AG04449 (cell line): ENCODE measurements at regions not wholly inside any gene's neighbourhood (a gene's known extent, or its start where the extent isn't known, plus 50 kb on each side); places are given as distances from the start of the nearest gene placed in this dataset.

Experiments
- CTCF ChIA-PET: fragments of 350-600 bp; formaldehyde crosslinking; extraction: SDS; loops from one replicate; lab custom pipeline; 2021; ENCODE audit warnings: antibody characterized with exemption; lab: Yijun Ruan, JAX
- POLR2A ChIA-PET: fragments of 400-600, 350-600 bp; formaldehyde crosslinking; extraction: SDS; loops from one replicate; lab custom pipeline; 2020; ENCODE audit warnings: antibody characterized with exemption, inconsistent platforms; lab: Yijun Ruan, JAX
- DNase-seq: peaks from one replicate; pipeline ENCODE4 v3.0.0-alpha.2; 2010; ENCODE audit warnings: low read depth, low spot score
- H3K4me3 ChIP-seq: 2 replicates; pipeline ENCODE4 v1.5.1; 2011; ENCODE audit warnings: low read depth, mild to moderate bottlenecking, control low read depth, low read length
- CTCF ChIP-seq: IDR thresholded peaks from one replicate; pipeline ENCODE4 v1.5.1; 2011; ENCODE audit warnings: mild to moderate bottlenecking, moderate library complexity, low read length, control low read depth, inconsistent platforms; ENCODE audit not compliant: insufficient read depth; ENCODE audit errors: missing control alignments

GRCh38 chr2:19460761-19461160 is 102.3 kb upstream of the OSR1 start:
- no peak for DNase-seq
- H3K4me3 ChIP-seq: no peak overlapping the region
- POLR2A ChIA-PET: no interaction called here
- no peak for TF ChIP-seq CTCF
- CTCF ChIA-PET: no interaction called here

- ChIA-PET POLR2A (no interaction called here), CTCF (no interaction called here)
- DNase-seq: no peak
- no peak for TF ChIP-seq CTCF
- no peak overlapping the region for H3K4me3 ChIP-seq
Observed at GRCh38 chr2:19458427-19459003, 100.1 kb upstream of the OSR1 start.

GRCh38 chr2:19457809-19458208 is 99.4 kb upstream of the OSR1 start:
- ChIA-PET POLR2A (no interaction called here), CTCF (interaction anchor here (1.1 kb wide), 1 partner anchor 11 kb away, joined by 3 read pairs; no protein-coding TSS in a partner anchor)
- no peak for DNase-seq
- no peak for TF ChIP-seq CTCF
- no peak overlapping the region for H3K4me3 ChIP-seq

- TF ChIP-seq CTCF: no peak
- CTCF ChIA-PET: interaction anchor here (1.1 kb wide), 1 partner anchor 10 kb away, joined by 3 read pairs; no protein-coding TSS in a partner anchor
- H3K4me3 ChIP-seq: no peak overlapping the region
- POLR2A ChIA-PET: no interaction called here
- no peak for DNase-seq
Observed at GRCh38 chr2:19456705-19457309, 98.4 kb upstream of the OSR1 start.

- no peak for DNase-seq
- POLR2A ChIA-PET: no interaction called here
- no peak for TF ChIP-seq CTCF
- CTCF ChIA-PET: no interaction called here
- no peak overlapping the region for H3K4me3 ChIP-seq
Observed at GRCh38 chr2:19454125-19454524, 95.7 kb upstream of the OSR1 start.

- TF ChIP-seq CTCF: no peak
- POLR2A ChIA-PET: no interaction called here
- CTCF ChIA-PET: interaction anchor here (0.6 kb wide), 1 partner anchor 8 kb away, joined by 3 read pairs; no protein-coding TSS in a partner anchor
- no peak overlapping the region for H3K4me3 ChIP-seq
- DNase-seq: no peak
Observed at GRCh38 chr2:19442731-19443130, 84.3 kb upstream of the OSR1 start.
